PFSK-1 (cell line): ENCODE measurements at regions not wholly inside any gene's neighbourhood (a gene's known extent, or its start where the extent isn't known, plus 50 kb on each side); places are given as distances from the start of the nearest gene placed in this dataset.

Experiments
- FOXP2 ChIP-seq: optimal IDR thresholded peaks from 2 replicates; pipeline ENCODE3; 2011; ENCODE audit warnings: borderline replicate concordance, control low read depth, inconsistent platforms; ENCODE audit not compliant: insufficient read depth; ENCODE audit errors: extremely low read length, extremely low read depth
- POLR2AphosphoS5 ChIP-seq: IDR thresholded peaks from 2 replicates; pipeline ENCODE4 v1.6.1; 2012; ENCODE audit warnings: low read depth, mild to moderate bottlenecking, control low read depth, low read length, moderate library complexity
- SIN3A ChIP-seq: IDR thresholded peaks from 2 replicates; pipeline ENCODE4 v1.6.1; 2012; ENCODE audit warnings: mild to moderate bottlenecking, low read length, moderate library complexity, borderline replicate concordance; ENCODE audit not compliant: insufficient read depth
- TAF1 ChIP-seq: IDR thresholded peaks from 2 replicates; pipeline ENCODE4 v1.6.1; 2012; ENCODE audit warnings: low read length, control low read depth, borderline replicate concordance; ENCODE audit not compliant: insufficient read depth
- TF ChIP-seq, protein P1 (sequence below), 2 experiments: IDR thresholded peaks; 2 replicates each; pipeline versions ENCODE4 v1.6.1 to v1.8.0; 2011 to 2012; ENCODE audit warnings: low read depth in 2 of 2, low read length in 2 of 2, control low read depth in 1 of 2, inconsistent platforms in 1 of 2, mild to moderate bottlenecking in 1 of 2, moderate library complexity in 1 of 2; ENCODE audit not compliant: insufficient read depth in 1 of 2

GRCh38 chr1:55412060-55412459, 196.9 kb upstream of the USP24 start:
- TF ChIP-seq TAF1 (no peak), POLR2AphosphoS5 (no peak), SIN3A (no peak), FOXP2 (no peak)
- TF ChIP-seq, protein P1, sequence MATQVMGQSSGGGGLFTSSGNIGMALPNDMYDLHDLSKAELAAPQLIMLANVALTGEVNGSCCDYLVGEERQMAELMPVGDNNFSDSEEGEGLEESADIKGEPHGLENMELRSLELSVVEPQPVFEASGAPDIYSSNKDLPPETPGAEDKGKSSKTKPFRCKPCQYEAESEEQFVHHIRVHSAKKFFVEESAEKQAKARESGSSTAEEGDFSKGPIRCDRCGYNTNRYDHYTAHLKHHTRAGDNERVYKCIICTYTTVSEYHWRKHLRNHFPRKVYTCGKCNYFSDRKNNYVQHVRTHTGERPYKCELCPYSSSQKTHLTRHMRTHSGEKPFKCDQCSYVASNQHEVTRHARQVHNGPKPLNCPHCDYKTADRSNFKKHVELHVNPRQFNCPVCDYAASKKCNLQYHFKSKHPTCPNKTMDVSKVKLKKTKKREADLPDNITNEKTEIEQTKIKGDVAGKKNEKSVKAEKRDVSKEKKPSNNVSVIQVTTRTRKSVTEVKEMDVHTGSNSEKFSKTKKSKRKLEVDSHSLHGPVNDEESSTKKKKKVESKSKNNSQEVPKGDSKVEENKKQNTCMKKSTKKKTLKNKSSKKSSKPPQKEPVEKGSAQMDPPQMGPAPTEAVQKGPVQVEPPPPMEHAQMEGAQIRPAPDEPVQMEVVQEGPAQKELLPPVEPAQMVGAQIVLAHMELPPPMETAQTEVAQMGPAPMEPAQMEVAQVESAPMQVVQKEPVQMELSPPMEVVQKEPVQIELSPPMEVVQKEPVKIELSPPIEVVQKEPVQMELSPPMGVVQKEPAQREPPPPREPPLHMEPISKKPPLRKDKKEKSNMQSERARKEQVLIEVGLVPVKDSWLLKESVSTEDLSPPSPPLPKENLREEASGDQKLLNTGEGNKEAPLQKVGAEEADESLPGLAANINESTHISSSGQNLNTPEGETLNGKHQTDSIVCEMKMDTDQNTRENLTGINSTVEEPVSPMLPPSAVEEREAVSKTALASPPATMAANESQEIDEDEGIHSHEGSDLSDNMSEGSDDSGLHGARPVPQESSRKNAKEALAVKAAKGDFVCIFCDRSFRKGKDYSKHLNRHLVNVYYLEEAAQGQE (IDR thresholded peaks at IDR 0.05; ENCODE audit: insufficient read depth in 1 of 2, low read depth in 2 of 2, low read length in 2 of 2), result no peak
